ENCODE measurements at regions not wholly inside any gene's neighbourhood (a gene's known extent, or its start where the extent isn't known, plus 50 kb on each side); places are given as distances from the start of the nearest gene placed in this dataset.
"Not testable (repeated sequence)": the region's sequence is repeated elsewhere in the genome, so short reads cannot be mapped to it uniquely, and the experiment has no call there.

- DNase-seq: no peak
- 65 to 74% (median 74%) methylated on average over 2 of the region's 2 CpGs for WGBS, 3 donors
- H3K27me3 ChIP-seq (ENCODE audit: insufficient read depth in 3 of 3, low read length in 2 of 3): no peaks in the 10 kb centered on the region
- no peak overlapping the region for H3K27ac ChIP-seq
- no peak overlapping the region for H3K4me3 ChIP-seq
- H3K36me3 ChIP-seq (ENCODE audit: insufficient read depth in 1 of 2, low read depth in 1 of 2): no peaks in the 10 kb centered on the region
- intact Hi-C loops (cut with DNase I): no loop called here
- TF ChIP-seq CTCF (IDR thresholded peaks at IDR 0.05): no peak
- ATAC-seq: no peak
- H3K9me3 ChIP-seq: no peaks in the 10 kb centered on the region
- no peaks in the 10 kb centered on the region for H3K4me1 ChIP-seq
Observed at GRCh38 chr3:104214937-104215336, 1151.8 kb upstream of the ALCAM start.

- H3K27me3 ChIP-seq (ENCODE audit: insufficient read depth in 3 of 3, low read length in 2 of 3); H3K4me3 ChIP-seq; H3K4me1 ChIP-seq; DNase-seq; H3K36me3 ChIP-seq (ENCODE audit: insufficient read depth in 1 of 2, low read depth in 1 of 2); H3K9me3 ChIP-seq; ATAC-seq; H3K27ac ChIP-seq; intact Hi-C loops (cut with DNase I): not testable (repeated sequence)
- 86 to 91% (median 88%) methylated on average over 1 to 2 of the region's 2 CpGs for WGBS, 3 donors
Observed at GRCh38 chr3:104219046-104219445, 1147.7 kb upstream of the ALCAM start.

GRCh38 chr3:104234442-104235194 is 1132.1 kb upstream of the ALCAM start:
- no peaks in the 10 kb centered on the region for H3K27me3 ChIP-seq (ENCODE audit: insufficient read depth in 3 of 3, low read length in 2 of 3)
- no peak for DNase-seq
- no peaks in the 10 kb centered on the region for H3K4me1 ChIP-seq
- ATAC-seq: no peak
- no peak for TF ChIP-seq CTCF (IDR thresholded peaks at IDR 0.05)
- H3K9me3 ChIP-seq: no peaks in the 10 kb centered on the region
- H3K27ac ChIP-seq: no peak overlapping the region
- H3K4me3 ChIP-seq: no peak overlapping the region
- intact Hi-C loops (cut with DNase I): no loop called here
- 73 to 91% (median 86%) methylated on average over 1 of the region's 1 CpG for WGBS, 3 donors
- H3K36me3 ChIP-seq (ENCODE audit: insufficient read depth in 1 of 2, low read depth in 1 of 2): no peaks in the 10 kb centered on the region

GRCh38 chr3:104244680-104245220 is 1122.0 kb upstream of the ALCAM start:
- ATAC-seq (no peak), DNase-seq (no peak)
- Histone ChIP-seq H3K9me3 (no peaks in the 10 kb centered on the region), H3K4me1 (no peaks in the 10 kb centered on the region), H3K4me3 (no peak overlapping the region), H3K36me3 (ENCODE audit: insufficient read depth in 1 of 2, low read depth in 1 of 2) (no peaks in the 10 kb centered on the region), H3K27ac (no peak overlapping the region), H3K27me3 (ENCODE audit: insufficient read depth in 3 of 3, low read length in 2 of 3) (no peaks in the 10 kb centered on the region)
- TF ChIP-seq CTCF (IDR thresholded peaks at IDR 0.05): no peak
- intact Hi-C loops (cut with DNase I): no loop called here
- 31 to 40% (median 34%) methylated on average over 4 of the region's 4 CpGs for WGBS, 3 donors

GRCh38 chr3:104245261-104245660 is 1121.4 kb upstream of the ALCAM start:
- no peak overlapping the region for H3K27ac ChIP-seq
- intact Hi-C loops (cut with DNase I): no loop called here
- no peak for TF ChIP-seq CTCF (IDR thresholded peaks at IDR 0.05)
- no peaks in the 10 kb centered on the region for H3K9me3 ChIP-seq
- WGBS, 3 donors: 35 to 43% (median 38%) methylated on average over 3 of the region's 3 CpGs
- no peaks in the 10 kb centered on the region for H3K27me3 ChIP-seq (ENCODE audit: insufficient read depth in 3 of 3, low read length in 2 of 3)
- H3K36me3 ChIP-seq (ENCODE audit: insufficient read depth in 1 of 2, low read depth in 1 of 2): no peaks in the 10 kb centered on the region
- DNase-seq: no peak
- no peak for ATAC-seq
- H3K4me1 ChIP-seq: no peaks in the 10 kb centered on the region
- H3K4me3 ChIP-seq: no peak overlapping the region

Measured in psoas muscle (tissue), 7 donors.